SK-N-MC (cell line): ENCODE measurements at regions not wholly inside any gene's neighbourhood (a gene's known extent, or its start where the extent isn't known, plus 50 kb on each side); places are given as distances from the start of the nearest gene placed in this dataset.

ENCODE experiments used
- EZH2 ChIP-seq: fragments of 200-600 bp; sonication (generic); IDR thresholded peaks from one replicate; pipeline ENCODE4 v1.6.1; 2017; ENCODE audit warnings: antibody characterized with exemption
- POLR2AphosphoS5 ChIP-seq: IDR thresholded peaks from 2 replicates; pipeline ENCODE4 v1.6.1; 2012; ENCODE audit warnings: mild to moderate bottlenecking, low read depth, low read length, borderline replicate concordance

GRCh38 chr12:5177096-5177495 lies 133.4 kb downstream of the KCNA5 start:
- TF ChIP-seq POLR2AphosphoS5, result no peak
- TF ChIP-seq EZH2, result no peak
